Neural cell (in vitro differentiated cells): ENCODE measurements at regions not wholly inside any gene's neighbourhood (a gene's known extent, or its start where the extent isn't known, plus 50 kb on each side); places are given as distances from the start of the nearest gene placed in this dataset.

Experiments
- H2AFZ ChIP-seq: fragments of 200-600, 300-800 bp; sonication (generic), shearing (Covaris generic); 2 replicates; pipeline ENCODE4 v1.6.0; 2014; ENCODE audit warnings: low read depth, mild to moderate bottlenecking, antibody characterized with exemption, low read length, moderate library complexity
- H3F3A ChIP-seq: fragments of 200-600 bp; shearing (Covaris generic); 2 replicates; pipeline ENCODE4 v1.6.1; 2016; ENCODE audit warnings: mild to moderate bottlenecking, moderate library complexity, mixed read lengths, antibody characterized with exemption, low read length; ENCODE audit not compliant: insufficient read depth, poor library complexity, severe bottlenecking
- H3K27ac ChIP-seq: fragments of 200-600, 300-800 bp; sonication (generic), shearing (Covaris generic); 2 replicates; pipeline ENCODE4 v1.5.1; 2014; ENCODE audit warnings: mild to moderate bottlenecking, low read length, moderate library complexity
- H3K27me3 ChIP-seq: fragments of 300-800, 200-600 bp; sonication (generic), shearing (Covaris generic); 2 replicates; pipeline ENCODE4 v1.6.0; 2014; ENCODE audit warnings: mild to moderate bottlenecking, low read depth, low read length, moderate library complexity; ENCODE audit not compliant: insufficient read depth
- H3K36me3 ChIP-seq: fragments of 300-800, 200-600 bp; sonication (generic), shearing (Covaris generic); 2 replicates; pipeline ENCODE4 v1.5.1; 2014; ENCODE audit warnings: mild to moderate bottlenecking, antibody characterized with exemption, low read length, moderate library complexity; ENCODE audit not compliant: insufficient read depth
- H3K4me2 ChIP-seq: fragments of 300-800, 200-600 bp; sonication (generic), shearing (Covaris generic); 2 replicates; pipeline ENCODE4 v1.6.0; 2014; ENCODE audit warnings: mild to moderate bottlenecking, low read length
- H3K4me3 ChIP-seq: fragments of 300-800, 200-600 bp; sonication (generic), shearing (Covaris generic); 2 replicates; pipeline ENCODE4 v1.5.1; 2014; ENCODE audit warnings: mild to moderate bottlenecking, low read length, moderate library complexity
- H3K79me2 ChIP-seq: fragments of 200-600 bp; shearing (Covaris generic); replicated peaks from 2 replicates; pipeline ENCODE4 v1.6.0; 2014; ENCODE audit warnings: mild to moderate bottlenecking, low read length, moderate library complexity; ENCODE audit not compliant: insufficient read depth
- H3K9ac ChIP-seq: fragments of 300-800, 200-600 bp; sonication (generic), shearing (Covaris generic); 2 replicates; pipeline ENCODE4 v1.6.1; 2016; ENCODE audit warnings: mild to moderate bottlenecking, low read length, mixed read lengths
- H3K9me2 ChIP-seq: fragments of 200-600 bp; shearing (Covaris generic); 2 replicates; pipeline ENCODE4 v1.6.1; 2016; ENCODE audit warnings: mild to moderate bottlenecking, low read length, mixed read lengths; ENCODE audit not compliant: insufficient read depth
- H3K9me3 ChIP-seq: fragments of 200-600, 300-800 bp; sonication (generic), shearing (Covaris generic); 2 replicates; pipeline ENCODE4 v1.6.1; 2016; ENCODE audit warnings: mild to moderate bottlenecking, mixed run types, low read length, moderate library complexity, mixed read lengths
- H4K20me1 ChIP-seq: fragments of 200-600 bp; shearing (Covaris generic); 2 replicates; pipeline ENCODE4 v1.6.1; 2016; ENCODE audit warnings: mild to moderate bottlenecking, mixed run types; ENCODE audit not compliant: insufficient read depth
- CTCF ChIP-seq: fragments of 450-650 bp; IDR thresholded peaks from 2 replicates; pipeline ENCODE4 v1.5.1; 2014; ENCODE audit warnings: antibody characterized with exemption, mild to moderate bottlenecking, moderate library complexity; ENCODE audit not compliant: poor library complexity, severe bottlenecking
- EP300 ChIP-seq: fragments of 450-650 bp; conservative IDR thresholded peaks from 2 replicates; pipeline ENCODE4 v1.6.1; 2014; ENCODE audit warnings: antibody characterized with exemption, mild to moderate bottlenecking, moderate library complexity; ENCODE audit not compliant: poor library complexity, severe bottlenecking
- EZH2 ChIP-seq: fragments of 200-600, 300-800 bp; shearing (Covaris generic), sonication (generic); IDR thresholded peaks from 2 replicates; pipeline ENCODE4 v1.6.1; 2014; ENCODE audit warnings: antibody characterized with exemption, low read length, borderline replicate concordance, mild to moderate bottlenecking; ENCODE audit not compliant: insufficient read depth, poor library complexity, severe bottlenecking
- MXI1 ChIP-seq: fragments of 450-650 bp; conservative IDR thresholded peaks from 2 replicates; pipeline ENCODE4 v1.6.1; 2014; ENCODE audit warnings: antibody characterized with exemption, mild to moderate bottlenecking; ENCODE audit not compliant: poor library complexity, severe bottlenecking
- POLR2AphosphoS5 ChIP-seq: IDR thresholded peaks from 2 replicates; pipeline ENCODE4 v1.6.1; 2012
- RAD21 ChIP-seq: fragments of 450-650 bp; conservative IDR thresholded peaks from 2 replicates; pipeline ENCODE4 v1.6.1; 2014; ENCODE audit warnings: antibody characterized with exemption, mild to moderate bottlenecking, moderate library complexity
- REST ChIP-seq: IDR thresholded peaks from 2 replicates; pipeline ENCODE4 v1.6.1; 2012; ENCODE audit warnings: borderline replicate concordance
- SMC3 ChIP-seq: fragments of 450-650 bp; conservative IDR thresholded peaks from 2 replicates; pipeline ENCODE4 v1.6.1; 2014; ENCODE audit warnings: antibody characterized with exemption, mild to moderate bottlenecking, moderate library complexity; ENCODE audit not compliant: poor library complexity
- TAF1 ChIP-seq: IDR thresholded peaks from 2 replicates; pipeline ENCODE4 v1.6.1; 2012; ENCODE audit warnings: low read depth

DNA sequence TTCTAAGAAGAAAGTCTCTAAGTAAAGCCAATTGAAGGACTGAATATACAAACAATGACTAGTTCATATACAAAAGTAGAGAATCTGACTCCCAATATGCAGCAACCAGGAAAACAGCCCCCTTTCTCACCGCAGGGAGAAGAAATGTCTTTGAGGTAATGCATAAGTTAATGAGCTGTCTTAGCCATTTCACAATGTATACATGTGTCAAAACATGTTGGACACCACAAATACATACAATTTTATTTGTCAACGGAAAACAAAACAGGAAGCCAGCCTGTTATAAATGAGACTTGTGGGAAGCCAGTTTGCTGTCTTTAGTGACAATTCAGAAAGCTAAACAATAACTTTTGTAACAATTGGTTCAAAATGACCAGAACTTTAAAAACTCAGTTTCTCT, 389.2 kb downstream of the CBLN2 start:
- no peaks in the 10 kb centered on the region for H3K36me3 ChIP-seq
- H3K27ac ChIP-seq: no peak overlapping the region
- no peak overlapping the region for H3K4me3 ChIP-seq
- H3K27me3 ChIP-seq: no peaks in the 10 kb centered on the region
- H3K4me2 ChIP-seq: no peak overlapping the region
- H3F3A ChIP-seq: no peaks in the 10 kb centered on the region
- no peaks in the 10 kb centered on the region for H3K79me2 ChIP-seq
- H3K9me2 ChIP-seq: no peaks in the 10 kb centered on the region
- H2AFZ ChIP-seq: no peak overlapping the region
- no peaks in the 10 kb centered on the region for H3K9me3 ChIP-seq
- H4K20me1 ChIP-seq: no peaks in the 10 kb centered on the region
- H3K9ac ChIP-seq: no peak overlapping the region
- TF ChIP-seq POLR2AphosphoS5: no peak
- no peak for TF ChIP-seq EP300
- TF ChIP-seq MXI1: no peak
- TF ChIP-seq RAD21: no peak
- TF ChIP-seq CTCF: no peak
- no peak for TF ChIP-seq REST
- no peak for TF ChIP-seq TAF1
- TF ChIP-seq SMC3: no peak
- no peak for TF ChIP-seq EZH2

DNA sequence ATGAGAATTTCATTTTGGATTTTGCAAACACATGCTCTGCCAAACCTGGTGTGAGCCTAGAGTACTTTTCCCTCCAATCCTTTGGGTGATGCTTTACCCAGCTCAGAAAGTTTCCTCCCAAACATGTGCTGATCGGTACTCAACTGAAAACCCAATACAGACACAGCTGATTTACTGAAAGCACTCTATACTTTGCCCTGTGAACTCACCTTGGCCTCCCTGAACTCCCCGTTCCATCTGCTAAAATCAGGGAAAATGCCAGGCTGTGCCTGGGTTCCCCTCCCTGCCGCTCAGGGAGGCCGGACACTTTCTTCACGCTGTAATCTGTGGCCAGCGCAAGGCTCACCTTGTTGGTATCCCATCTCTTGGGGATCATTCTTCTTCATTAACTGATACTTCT, 391.2 kb downstream of the CBLN2 start:
- Histone ChIP-seq H4K20me1 (no peaks in the 10 kb centered on the region), H3K27ac (no peak overlapping the region), H3K4me3 (no peak overlapping the region), H3K4me2 (no peak overlapping the region), H3K79me2 (no peaks in the 10 kb centered on the region), H3K36me3 (no peaks in the 10 kb centered on the region), H3K27me3 (no peaks in the 10 kb centered on the region), H3K9ac (no peak overlapping the region), H3F3A (no peaks in the 10 kb centered on the region), H3K9me3 (no peaks in the 10 kb centered on the region), H2AFZ (no peak overlapping the region), H3K9me2 (no peaks in the 10 kb centered on the region)
- TF ChIP-seq EZH2 (no peak), MXI1 (no peak), CTCF (no peak), RAD21 (no peak), EP300 (no peak), TAF1 (no peak), SMC3 (no peak)
